HG03108 (cell line): ENCODE measurements at regions not wholly inside any gene's neighbourhood (a gene's known extent, or its start where the extent isn't known, plus 50 kb on each side); places are given as distances from the start of the nearest gene placed in this dataset.
"Not testable (repeated sequence)": the region's sequence is repeated elsewhere in the genome, so short reads cannot be mapped to it uniquely, and the experiment has no call there.

Experiments used
- ATAC-seq: cut with Tn5 transposase; IDR thresholded peaks from one replicate; pipeline ENCODE4 v1.9.1; 2021; ENCODE audit warnings: moderate library complexity; ENCODE audit not compliant: unreplicated experiment

GRCh38 chr5:152184266-152184665 is 220.8 kb downstream of the NMUR2 start:
- ATAC-seq: no peak

- no peak for ATAC-seq
Observed at GRCh38 chr5:152181461-152181860, 223.6 kb downstream of the NMUR2 start.

GRCh38 chr5:152178350-152178699 is 226.8 kb downstream of the NMUR2 start:
- ATAC-seq: no peak

- no peak for ATAC-seq
Observed at GRCh38 chr5:152177626-152178349, 227.3 kb downstream of the NMUR2 start.

- ATAC-seq: no peak
Observed at GRCh38 chr5:152171888-152172287, 233.2 kb downstream of the NMUR2 start.

GRCh38 chr5:152170350-152170749 is 234.7 kb downstream of the NMUR2 start:
- no peak for ATAC-seq

- no peak for ATAC-seq
Observed at GRCh38 chr5:152164860-152165259, 240.2 kb upstream of the GLRA1 start.

- not testable (repeated sequence) for ATAC-seq
Observed at GRCh38 chr5:152159894-152160293, 235.2 kb upstream of the GLRA1 start.

GRCh38 chr5:152154452-152154851 is 229.8 kb upstream of the GLRA1 start:
- not testable (repeated sequence) for ATAC-seq

- no peak for ATAC-seq
Observed at GRCh38 chr5:152151940-152152339, 227.3 kb upstream of the GLRA1 start.

- no peak for ATAC-seq
Observed at GRCh38 chr5:152151113-152151512, 226.5 kb upstream of the GLRA1 start.

- no peak for ATAC-seq
Observed at GRCh38 chr5:152147286-152147685, 222.6 kb upstream of the GLRA1 start.

GRCh38 chr5:152146566-152146965 is 221.9 kb upstream of the GLRA1 start:
- ATAC-seq: no peak

- ATAC-seq: no peak
Observed at GRCh38 chr5:152144556-152144955, 219.9 kb upstream of the GLRA1 start.

- no peak for ATAC-seq
Observed at GRCh38 chr5:152144030-152144429, 219.4 kb upstream of the GLRA1 start.

GRCh38 chr5:152142840-152143469 is 218.3 kb upstream of the GLRA1 start:
- no peak for ATAC-seq

- no peak for ATAC-seq
Observed at GRCh38 chr5:152140347-152140746, 215.7 kb upstream of the GLRA1 start.

- no peak for ATAC-seq
Observed at GRCh38 chr5:152137063-152137462, 212.4 kb upstream of the GLRA1 start.

- ATAC-seq: no peak
Observed at GRCh38 chr5:152136321-152136720, 211.7 kb upstream of the GLRA1 start.

- no peak for ATAC-seq
Observed at GRCh38 chr5:152135827-152136226, 211.2 kb upstream of the GLRA1 start.

- no peak for ATAC-seq
Observed at GRCh38 chr5:152125661-152126205, 201.1 kb upstream of the GLRA1 start.

GRCh38 chr5:152124409-152125041 is 199.9 kb upstream of the GLRA1 start:
- ATAC-seq: no peak
